IPS-NIHi7 (cell line): ENCODE measurements at regions not wholly inside any gene's neighbourhood (a gene's known extent, or its start where the extent isn't known, plus 50 kb on each side); places are given as distances from the start of the nearest gene placed in this dataset.
A peak's percentile ranks its signal among the peaks of the same experiment; 100 is the strongest.

ENCODE experiments used
- DNase-seq: peaks from one replicate; pipeline ENCODE4 v3.0.0; 2012; ENCODE audit warnings: mixed read lengths; ENCODE audit errors: extremely low spot score

GRCh38 chr12:42683266-42683665, 93.7 kb upstream of the PRICKLE1 start:
- no peak for DNase-seq

GRCh38 chr12:42679466-42679865, 89.9 kb upstream of the PRICKLE1 start:
- DNase-seq: no peak

DNA sequence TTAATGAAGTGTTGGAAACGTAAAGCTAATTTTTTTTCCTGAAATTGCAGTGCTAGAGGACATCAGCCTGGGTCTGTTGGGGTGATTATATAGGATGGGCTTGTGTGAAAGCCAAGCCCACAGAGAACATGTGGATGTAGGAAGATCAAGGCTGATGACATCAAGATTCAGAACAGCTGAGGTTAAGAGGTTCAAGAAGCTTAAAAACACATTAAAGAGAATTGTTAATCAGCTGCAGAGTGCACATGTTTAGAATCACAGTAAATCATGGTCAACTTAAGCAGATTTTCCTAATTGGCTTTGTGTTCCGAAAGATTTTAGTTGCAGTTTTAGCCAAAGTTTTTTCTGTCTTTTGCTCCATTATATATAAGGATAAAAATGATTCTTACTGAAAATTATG, 87.9 kb upstream of the PRICKLE1 start:
- no peak for DNase-seq

DNA sequence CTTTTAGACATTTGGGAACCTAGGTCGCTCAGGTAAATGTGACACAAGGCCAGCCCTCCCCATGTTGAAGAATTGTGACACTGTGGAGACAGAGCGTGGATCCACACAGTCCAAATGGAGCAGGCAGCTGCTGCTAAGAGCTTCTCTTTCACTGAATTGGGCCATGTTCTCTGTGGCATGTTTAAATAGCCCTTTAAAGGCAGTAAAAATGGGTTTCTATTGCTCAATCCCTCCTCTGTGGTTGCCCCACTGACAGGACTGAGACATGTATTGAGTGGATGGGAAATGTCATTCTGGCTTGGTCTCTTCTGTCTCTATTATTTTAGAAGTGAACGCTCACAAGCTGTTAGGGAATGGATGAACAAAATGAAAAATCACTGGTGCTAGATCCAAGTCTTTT, 84.0 kb upstream of the PRICKLE1 start:
- no peak for DNase-seq

DNA sequence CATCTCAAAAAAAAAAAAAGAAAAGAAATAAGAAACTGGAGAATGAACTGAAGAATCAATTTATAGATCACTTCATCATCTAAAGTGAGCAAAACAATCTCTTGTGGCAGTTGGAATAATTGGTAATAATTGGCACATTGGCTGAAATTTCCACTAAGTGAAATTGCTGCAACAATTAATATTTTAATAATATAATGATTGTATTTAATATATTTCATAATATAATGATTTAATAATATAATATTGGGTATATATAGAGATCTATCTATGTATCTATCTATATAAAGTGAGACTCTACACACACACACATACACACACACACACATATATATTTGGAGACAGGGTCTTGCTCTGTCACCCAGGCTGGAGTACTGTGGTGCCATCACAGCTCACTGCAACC, 81.2 kb upstream of the PRICKLE1 start:
- DNase-seq: no peak

GRCh38 chr12:42669553-42669952, 80.0 kb upstream of the PRICKLE1 start:
- DNase-seq: no peak

DNA sequence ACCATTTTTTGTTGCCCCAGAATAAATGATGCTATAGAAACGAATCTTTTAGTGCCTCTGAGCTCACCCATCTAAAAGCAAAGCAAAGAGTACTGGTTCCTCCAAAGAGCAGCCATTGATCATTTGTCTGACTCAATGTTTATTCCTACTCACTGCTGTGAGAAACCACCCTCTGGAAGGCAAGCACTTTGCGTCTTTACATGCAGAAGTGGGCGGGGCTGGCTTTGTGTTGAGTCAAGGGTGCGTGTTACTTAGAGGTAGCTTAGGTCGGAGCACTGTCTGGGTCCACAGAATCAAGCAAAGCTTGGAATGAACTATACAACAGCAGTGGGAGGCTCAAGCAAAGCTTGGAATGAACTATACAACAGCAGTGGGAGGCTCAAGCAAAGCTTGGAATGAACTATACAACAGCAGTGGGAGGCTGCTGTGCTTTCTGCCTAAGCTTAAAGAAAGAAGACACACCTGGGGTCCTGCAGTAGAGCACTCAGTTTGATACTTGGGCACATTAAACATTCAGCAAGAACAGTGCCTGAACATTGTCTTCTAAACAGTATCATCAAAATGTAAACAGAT, 77.2 kb upstream of the PRICKLE1 start:
- peak; percentile 41 for DNase-seq

GRCh38 chr12:42663621-42664020, 74.1 kb upstream of the PRICKLE1 start:
- DNase-seq: no peak

- no peak for DNase-seq
Measured at GRCh38 chr12:42660968-42661937, 71.7 kb upstream of the PRICKLE1 start.

DNA sequence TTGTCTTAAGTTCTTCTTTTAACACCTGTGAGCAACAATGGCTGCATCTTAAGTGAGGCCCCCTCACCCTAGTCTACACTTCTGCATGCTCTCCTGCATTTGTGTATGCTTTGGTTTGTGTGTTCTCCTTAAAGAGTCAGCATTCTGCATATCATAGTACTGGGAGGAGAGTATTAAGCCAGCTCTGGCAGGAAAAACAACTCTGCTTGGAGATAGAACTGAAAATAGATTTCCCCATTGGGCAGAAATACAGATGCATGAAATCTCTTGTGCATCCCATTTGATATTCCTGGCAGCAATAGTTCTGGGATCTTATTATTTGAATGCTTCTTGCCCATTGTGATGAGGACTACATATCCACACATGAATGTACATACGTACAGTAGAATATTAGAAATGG, 70.6 kb upstream of the PRICKLE1 start:
- DNase-seq: no peak

GRCh38 chr12:42652048-42652447, 62.5 kb upstream of the PRICKLE1 start:
- peak; percentile 23 for DNase-seq

- DNase-seq: no peak
Measured at GRCh38 chr12:42648061-42648460, 58.5 kb upstream of the PRICKLE1 start.

DNA sequence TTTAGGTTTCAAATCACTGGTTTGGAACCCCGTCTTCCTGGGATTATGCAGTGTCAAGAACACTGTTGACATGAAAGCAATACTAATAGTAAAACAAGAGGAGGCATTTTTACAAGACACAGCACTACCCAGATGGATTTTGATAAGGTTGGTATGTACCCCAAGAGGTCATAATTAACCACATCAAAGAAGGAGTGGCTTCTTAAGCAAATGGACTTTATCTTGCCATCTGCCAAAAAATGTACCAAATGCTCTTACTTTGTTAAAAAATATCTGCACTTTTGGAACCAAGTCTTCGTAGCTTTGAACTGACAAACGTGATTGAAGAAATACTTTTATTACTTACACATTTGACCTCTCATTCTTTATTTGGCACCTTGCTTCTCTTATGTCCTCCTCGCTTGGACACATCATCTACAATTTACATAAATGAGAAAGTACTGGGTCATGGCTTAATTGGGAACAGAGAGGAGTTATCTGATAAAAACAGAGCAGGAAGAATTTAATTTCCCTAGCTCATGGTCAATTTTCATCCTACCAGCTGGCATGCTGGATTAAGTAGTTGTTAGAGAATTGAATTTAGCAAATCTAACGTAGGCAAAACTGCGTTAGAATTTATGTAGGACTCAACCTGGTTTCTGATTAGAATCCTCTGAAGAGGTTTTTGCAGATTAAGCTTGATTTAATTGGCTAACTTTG, 54.5 kb upstream of the PRICKLE1 start:
- DNase-seq: no peak

- DNase-seq: no peak
Measured at GRCh38 chr12:42641221-42641885, 51.8 kb upstream of the PRICKLE1 start.

DNA sequence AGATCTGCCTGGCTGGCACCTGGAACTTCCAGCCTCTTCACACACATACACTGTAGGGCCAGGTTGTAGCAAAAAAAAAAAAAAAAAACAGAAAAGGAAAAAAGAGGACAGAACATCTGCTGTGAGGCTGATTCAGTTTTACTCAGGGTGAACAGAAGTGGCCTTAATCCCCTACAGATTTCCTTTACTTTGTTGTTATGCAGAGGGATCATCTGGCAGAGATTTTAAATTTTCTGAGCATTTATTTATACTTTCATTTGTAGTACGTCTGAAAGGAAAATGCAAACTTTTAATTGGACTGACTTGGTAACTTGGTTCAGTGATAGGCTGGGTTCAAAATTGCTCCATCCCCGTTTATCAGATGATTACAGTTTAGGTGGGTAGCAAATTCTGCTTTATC, 50.8 kb upstream of the PRICKLE1 start:
- no peak for DNase-seq

GRCh38 chr12:42639556-42639955, 50.0 kb upstream of the PRICKLE1 start:
- no peak for DNase-seq
